Stimulated activated CD8-positive, alpha-beta memory T cell treated with anti-CD3 and anti-CD28 coated beads, Interleukin-15, amount 100 ng/mL, for 48 hours (primary cell): ENCODE measurements at regions not wholly inside any gene's neighbourhood (a gene's known extent, or its start where the extent isn't known, plus 50 kb on each side); places are given as distances from the start of the nearest gene placed in this dataset.
A peak's percentile ranks its signal among the peaks of the same experiment; 100 is the strongest.
"Not testable (repeated sequence)": the region's sequence is repeated elsewhere in the genome, so short reads cannot be mapped to it uniquely, and the experiment has no call there.

ENCODE experiments used
- DNase-seq, 2 donors: peaks; one replicate each; pipeline ENCODE4 v3.0.0-alpha.2; 2020; ENCODE audit warnings: low read depth in 2 of 2

DNA sequence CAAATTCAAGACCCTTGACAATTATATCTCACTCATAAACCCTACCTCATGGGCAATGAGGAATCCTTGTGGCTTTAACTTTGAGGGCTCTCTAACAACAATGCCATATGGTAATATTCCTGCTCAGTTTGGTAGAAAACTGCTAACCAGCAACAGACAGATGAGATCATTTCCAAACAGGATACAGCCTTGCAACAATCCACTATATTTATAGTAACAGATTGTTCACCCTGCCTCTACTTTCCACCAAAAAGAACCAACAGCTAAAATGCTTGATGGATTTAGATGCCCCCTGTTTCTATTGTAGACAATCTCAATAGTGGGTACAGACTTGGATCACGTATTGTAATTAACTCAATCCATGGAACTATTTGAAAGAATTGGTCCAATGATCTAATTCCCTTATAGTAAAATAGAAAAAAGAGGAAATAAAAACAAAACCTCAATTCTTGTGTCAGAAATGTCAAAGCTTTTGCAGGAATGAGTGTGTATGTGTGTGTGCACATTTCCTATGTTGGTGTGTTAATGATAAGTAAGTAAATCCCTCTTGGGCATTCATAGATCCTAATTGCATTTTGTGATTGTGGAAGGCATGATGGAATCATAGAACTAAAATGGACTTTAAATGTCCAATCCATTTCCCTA, 100.0 kb upstream of the EDEM3 start:
- no peak for DNase-seq

DNA sequence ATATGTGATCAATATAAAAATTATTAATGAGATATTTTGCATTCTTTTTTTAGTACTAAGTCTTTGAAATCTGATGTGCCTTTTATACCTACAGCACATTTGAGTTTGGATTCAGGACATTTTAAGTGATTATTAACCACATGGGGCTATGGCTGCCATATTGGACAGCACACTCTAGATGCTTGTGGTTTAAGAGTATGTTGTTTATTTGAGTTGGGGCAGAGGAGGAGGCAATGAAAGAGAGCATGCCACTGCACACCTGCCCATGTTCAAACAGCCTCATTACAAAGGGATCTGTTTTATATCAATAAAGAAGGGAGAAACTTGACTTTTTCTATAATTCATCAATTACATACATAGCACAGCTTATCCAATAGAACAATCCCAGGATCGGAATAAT, 99.4 kb upstream of the EDEM3 start:
- DNase-seq, result no peak

DNA sequence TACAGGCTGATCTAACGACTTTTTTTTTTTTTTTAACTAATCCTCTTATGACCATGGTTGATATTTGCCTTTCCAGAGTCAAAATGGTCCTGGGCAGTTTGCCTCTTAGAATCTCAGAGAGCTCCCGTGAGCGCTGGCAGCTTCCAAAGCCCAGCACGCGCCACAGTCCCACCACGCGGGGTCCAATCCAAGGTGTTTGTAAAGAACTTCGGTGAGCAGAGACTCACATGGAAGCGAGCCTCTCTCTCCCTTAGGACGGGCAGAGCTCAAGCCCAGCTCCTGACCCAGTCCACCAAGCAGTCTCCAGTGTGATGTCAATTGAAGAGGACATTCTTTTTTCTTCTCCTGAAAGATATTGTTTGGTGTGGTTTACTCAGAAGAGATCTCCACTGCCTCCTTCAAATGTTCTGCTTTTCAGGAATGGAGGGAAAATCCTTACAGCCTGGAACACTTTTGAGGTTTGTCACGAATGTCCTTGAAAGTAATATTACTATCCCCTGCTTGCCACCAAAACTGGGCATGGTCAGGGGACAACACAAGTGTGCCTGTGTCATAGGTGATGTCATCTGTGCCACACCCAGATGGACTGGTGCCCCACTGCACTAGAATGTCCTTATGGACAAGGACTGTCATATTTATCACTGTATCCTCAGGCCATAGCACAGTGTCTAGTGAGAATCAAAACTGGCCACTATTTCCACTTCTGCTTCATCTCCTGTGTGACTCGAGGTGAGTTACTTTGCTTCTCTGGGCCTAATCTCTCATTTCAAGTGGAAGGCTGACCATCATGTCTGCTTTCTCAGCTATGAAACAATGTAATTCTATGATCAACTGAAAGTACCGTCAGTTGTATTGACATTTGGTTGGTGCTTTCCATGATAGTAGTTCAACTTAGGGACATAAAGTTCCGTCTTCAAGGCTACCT, 97.4 kb upstream of the EDEM3 start:
- DNase-seq, result no peak

DNA sequence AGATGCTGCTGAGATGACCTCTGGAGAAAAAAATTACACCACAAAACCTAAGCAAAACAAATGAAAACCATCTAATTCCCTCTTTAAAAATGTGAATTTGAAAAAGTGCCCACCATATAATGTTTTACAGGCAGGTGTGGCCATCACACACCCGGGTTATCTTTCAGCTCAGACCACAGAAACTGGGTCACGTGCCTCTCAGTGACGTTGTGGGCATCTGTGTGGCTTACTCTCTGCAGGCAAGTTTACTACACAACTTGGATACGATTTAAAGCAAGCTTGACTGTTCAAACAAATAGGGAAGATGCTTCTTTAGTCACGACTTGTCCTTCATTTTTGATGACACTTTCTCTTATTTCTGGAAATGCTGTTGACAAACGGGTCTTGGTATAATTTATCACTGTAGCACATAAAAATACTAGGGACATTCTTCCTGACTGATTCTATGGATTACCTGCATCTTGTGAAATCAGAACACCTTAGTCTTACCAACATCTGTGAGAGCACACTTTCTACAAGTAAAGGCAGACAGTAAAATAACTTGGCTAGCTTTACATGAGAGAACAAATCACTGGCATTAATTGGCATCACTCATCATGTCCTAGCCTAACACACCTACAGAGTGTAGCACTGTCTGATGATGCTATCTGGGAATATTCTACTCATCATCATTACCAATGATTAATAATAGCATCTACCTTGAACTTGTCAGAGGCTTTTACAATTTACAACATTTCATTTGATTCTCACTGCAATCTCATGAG, 89.3 kb upstream of the EDEM3 start:
- DNase-seq, result peak; percentile 52 to 57

DNA sequence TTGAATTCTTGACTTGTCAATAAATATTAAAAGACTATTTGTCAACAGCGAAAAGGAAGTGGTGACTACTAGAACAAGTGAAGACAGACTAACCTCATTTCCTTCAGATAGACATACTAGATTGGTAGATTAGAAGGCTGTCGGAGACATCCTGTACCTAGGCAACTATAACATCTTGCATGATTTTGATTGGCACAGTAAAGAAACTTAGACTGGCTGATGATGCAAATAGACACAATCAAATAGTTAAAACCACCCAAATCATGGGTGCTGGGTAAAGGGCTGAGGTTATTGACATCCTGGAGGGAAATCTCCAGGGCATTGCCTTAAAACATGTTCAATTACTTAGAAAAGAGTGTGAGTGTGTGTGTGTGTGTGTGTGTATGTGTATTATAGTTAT, 85.9 kb upstream of the EDEM3 start:
- no peak for DNase-seq

DNA sequence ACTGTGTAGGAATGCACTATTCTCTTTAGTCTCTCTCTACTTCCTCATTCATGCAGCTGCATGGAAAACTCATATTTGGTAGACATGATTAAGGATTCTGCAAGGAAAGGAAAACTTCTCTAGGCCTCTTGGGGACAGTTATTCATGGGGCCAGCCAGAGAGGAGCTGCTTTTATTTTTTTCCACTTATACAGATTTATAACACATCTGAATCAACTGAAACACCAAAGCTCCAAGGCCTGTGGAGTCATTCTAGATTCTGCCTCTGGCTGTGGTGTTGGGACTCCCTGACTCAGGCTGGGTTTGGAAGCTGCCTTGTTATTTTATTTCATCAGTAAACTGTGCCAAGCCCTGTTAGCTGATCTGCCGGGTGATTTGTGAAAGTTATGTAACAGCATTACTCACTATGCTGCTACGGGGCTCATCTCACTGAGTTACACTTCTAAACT, 83.9 kb upstream of the EDEM3 start:
- no peak for DNase-seq

DNA sequence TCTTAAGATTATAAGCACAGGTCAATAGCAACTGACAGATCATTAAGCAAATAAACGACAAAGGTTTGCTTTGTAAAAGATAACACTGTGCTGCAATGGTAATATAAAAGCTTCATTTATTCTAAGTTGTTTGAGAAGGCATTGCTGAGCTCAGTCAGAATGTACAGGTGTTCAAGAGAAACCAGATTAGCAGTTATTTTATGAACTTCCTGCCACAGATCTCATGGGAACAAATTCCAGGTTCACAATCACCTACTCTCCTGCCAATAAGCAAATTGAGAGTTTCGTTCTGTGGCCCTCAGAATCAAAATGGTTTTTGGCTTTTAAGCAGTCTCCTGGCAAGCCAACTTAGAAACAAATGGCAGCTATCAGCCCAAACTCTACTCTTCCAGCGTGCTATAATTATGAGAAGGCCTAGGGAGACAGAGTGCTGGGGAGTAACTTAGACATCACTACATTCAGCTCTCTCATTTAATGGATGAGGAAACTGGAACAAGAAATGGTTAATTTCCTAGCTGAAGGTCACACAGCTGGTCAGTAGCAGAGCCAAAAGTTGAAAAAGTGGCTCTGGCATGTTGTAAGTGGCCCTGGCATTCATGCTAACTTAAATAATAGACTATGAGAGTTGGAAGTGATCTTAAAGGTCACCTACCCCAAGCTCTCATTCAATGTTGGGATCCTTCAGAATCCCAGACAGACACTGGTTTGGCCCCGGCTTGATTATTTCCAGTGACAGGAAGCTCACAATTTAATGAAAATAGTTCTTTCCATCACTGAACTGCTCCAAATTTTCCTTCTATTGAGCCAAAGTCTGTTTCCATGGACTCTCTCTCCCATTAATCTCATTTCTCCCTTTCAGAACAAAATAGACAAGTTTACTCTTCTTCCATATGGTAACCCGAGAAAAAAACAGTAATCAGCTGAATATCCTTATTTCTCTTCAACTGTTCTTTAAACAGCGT, 82.6 kb upstream of the EDEM3 start:
- DNase-seq, result no peak

DNA sequence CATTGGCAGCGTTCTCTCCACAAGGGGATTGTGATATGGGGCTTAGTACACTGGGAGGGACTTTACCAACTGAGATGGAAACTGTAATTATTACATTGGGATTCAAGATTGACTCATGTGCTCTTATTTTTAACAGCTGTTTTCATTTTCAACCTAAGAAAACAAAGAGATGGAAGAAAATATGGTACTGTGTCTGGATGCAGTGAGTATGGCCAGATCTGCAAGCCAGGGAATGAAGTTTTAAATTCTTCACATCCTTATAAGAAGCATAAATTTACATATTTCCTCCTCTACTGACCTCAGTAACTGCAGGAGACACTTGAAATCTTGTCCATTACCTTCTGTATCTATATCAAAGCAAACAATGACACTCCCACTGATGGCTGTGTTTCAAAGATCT, 81.5 kb upstream of the EDEM3 start:
- no peak for DNase-seq

DNA sequence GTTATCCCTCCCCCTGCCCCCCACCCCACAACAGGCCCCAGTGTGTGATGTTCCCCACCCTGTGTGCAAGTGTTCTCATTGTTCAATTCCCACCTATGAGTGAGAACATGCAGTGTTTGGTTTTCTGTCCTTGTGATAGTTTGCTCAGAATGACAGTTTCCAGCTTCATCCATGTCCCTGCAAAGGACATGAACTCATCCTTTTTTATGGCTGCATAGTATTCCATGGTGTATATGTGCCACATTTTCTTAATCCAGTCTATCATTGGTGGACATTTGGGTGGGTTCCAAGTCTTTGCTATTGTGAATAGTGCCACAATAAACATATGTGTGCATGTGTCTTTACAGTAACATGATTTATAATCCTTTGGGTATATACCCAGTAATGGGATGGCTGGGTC, 79.3 kb upstream of the EDEM3 start:
- not testable (repeated sequence) for DNase-seq

DNA sequence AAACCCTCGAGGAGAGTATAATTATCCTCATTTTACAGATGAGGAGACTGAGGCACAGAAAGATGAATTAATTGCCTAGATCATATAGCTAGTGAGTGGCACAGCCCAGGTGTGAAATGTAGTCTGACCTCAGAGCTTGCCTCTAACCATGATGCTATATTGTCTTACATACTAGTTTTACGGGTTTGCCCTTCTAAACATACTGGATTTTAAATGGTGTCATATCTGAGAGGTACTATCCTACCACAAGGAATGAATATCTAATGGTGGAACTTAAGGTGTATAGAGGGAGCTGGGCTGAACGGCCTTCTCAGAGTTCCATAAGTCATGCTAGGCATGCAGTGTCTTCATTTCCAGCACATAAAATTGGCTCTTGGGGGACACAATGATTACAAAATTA, 77.9 kb upstream of the EDEM3 start:
- DNase-seq, result no peak

DNA sequence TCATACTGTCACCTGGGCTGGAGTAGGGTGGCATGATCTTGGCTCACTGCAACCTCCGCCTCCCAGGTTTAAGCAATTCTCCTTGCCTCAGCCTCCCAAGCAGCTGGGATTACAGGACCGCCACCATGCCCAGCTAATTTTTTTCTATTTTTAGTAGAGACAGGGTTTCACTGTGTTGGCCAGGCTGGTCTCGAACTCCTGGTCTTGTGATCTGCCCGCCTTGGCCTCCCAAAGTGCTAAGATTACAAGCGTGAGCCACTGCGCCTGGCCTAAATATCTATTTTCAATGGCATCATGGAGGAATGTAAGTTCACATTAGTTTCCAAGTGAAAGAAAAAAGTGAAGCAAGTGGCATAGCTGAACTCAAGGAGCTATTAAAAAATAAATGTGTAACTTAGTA, 74.8 kb upstream of the EDEM3 start:
- not testable (repeated sequence) for DNase-seq

DNA sequence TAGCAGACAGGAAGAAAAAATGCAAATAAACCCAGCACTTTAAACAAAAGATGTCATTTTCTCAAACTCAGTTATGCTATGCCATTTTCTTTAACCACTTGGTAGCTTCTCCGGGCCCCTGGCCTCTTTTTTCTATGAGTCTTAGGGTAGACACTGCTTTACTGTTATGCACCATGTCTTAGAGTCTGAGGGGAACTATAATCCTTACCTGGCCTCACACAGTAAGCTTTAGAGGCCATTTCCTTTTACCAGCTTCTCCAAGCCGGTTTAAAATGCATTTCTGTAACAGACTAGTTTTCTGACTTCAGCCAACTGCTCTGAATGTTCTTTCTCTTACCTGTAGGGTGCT, 73.7 kb upstream of the EDEM3 start:
- no peak for DNase-seq

DNA sequence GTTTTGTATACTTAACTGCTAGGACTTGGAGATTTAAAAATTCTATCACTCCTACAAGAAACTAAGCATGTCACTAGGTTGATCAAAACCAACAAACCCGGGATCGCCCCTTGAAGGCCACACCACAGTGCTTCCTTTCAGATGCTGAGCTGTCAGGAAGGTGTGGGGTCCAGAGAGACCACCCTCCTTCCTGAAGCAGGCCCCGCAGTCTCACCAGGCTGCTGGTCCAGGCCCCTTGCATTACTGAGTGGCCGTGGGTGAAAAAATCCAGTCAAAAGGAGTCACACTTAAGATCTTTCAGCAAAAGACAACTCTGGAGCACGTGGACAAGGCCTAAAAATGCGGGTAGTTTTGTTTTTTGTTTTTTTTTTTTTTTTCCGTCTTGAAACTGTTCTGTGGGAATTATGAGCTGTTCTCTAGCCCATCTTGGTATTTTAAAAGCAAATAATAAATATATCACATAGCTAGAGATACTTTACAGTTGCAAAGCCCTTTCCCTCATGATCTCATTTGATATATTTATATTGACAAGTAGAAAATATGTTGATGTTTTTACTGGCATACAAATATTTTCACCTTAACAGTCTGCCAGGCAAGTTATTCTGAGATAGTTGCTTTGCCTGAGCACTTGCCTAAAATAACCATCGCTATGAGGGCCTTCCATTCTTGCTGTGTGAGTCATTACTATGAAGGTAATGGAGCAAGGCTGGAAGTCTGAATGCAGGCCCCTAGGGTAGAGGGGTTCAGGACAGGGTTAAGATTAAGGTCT, 73.1 kb upstream of the EDEM3 start:
- DNase-seq, result no peak

DNA sequence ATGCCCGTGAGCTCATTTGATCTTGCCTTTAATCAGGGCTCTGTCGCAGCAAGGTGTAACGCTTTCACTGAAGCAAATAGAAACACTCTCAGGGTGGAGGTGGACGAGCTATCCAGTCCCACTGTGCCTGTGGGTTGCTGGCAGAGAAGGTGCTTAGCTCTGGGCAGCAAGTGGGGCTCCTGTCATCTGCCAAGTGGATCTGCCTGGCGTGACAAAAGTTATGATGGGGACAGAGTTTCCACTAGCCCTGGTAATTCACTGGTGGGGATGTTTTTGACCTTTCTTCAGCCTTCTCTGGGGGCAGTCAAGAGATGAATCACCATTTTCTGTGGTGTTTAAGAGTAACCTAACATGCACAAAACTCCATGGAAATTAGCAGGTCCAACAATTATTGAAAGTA, 71.3 kb upstream of the EDEM3 start:
- DNase-seq, result no peak

DNA sequence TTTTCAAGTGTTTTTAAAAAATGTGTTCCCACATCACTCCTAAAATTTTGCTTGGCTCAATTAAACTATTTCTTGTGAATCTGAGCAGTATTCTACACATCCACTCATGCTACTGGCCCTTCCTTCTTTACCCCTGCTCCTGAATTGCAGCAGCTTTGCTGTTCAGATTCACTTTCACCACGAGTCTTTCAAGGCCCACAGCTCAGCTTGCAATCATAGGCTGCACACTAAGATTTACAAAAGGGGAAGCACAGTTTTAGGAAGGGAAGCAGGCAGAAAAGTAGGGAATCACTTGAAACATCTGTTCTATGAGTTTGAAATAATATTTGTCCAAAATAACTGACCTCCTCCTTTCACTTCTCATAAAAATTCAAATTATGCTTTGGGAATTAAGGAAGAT, 70.9 kb upstream of the EDEM3 start:
- no peak for DNase-seq

DNA sequence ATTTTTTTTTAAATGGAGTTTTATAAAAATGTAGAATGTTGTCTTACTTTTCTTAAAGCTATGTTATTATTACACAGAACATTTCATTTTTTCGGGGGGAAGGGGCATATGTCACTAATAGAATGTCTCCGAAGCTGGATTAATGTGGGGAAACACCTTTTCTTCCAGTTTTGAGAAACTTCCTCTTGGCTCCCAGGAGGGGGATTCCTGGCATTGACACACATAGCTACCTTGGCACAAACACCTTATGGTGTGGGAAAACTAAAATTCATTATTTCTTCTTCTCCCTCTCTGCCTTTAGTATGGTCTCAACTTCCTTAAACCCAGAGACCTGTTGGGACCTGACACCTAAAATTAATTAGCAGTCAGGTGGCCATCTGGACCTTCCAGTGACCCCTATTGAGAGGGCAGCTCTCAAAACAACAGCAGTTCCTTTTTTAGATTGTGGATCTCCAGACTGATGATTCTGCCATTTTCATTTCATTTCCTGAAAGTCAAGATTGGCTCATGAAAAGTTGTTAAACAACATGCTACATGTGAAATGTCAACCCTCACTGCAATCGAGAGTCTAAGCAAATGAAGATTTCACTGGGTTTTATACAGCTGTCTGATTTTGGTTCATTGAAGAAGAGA, 70.1 kb upstream of the EDEM3 start:
- DNase-seq, result no peak

DNA sequence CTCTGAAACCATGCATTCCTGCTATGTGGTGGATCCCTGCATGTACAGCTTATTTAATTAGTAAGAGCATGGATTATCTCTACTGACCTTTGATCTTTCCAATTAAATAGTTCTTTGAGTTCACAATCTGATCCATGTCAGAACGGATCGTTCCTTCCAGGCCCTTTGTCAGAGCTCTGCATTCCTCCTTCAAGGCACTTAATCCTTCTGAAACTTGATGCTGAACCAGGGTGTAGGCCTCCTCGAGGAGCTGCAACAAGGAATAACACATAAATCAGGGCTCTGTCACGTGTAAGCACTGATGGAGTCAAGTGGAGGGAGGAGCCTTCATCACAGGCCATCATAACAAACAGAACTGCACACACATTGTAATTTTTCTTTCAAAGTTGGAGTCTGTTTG, 68.4 kb upstream of the EDEM3 start:
- DNase-seq, result no peak

DNA sequence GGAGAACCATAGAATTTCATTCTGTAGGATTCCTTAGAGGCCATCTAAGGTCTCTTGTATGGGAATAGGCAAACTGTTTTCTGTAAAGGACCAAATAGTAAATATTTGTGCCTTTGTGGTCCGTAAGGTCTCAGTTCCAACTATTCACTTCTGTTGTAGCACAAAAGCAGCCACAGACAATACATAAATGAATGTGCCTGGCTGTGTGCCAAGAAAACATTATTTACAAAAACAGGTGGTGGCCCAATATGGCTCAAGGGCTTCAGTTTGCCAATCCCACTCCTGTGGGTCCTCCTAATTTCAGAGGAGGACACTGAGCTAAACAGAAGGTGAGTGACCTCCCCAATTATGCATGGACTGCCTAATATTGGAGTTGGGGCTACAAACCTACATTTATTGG, 67.6 kb upstream of the EDEM3 start:
- no peak for DNase-seq

DNA sequence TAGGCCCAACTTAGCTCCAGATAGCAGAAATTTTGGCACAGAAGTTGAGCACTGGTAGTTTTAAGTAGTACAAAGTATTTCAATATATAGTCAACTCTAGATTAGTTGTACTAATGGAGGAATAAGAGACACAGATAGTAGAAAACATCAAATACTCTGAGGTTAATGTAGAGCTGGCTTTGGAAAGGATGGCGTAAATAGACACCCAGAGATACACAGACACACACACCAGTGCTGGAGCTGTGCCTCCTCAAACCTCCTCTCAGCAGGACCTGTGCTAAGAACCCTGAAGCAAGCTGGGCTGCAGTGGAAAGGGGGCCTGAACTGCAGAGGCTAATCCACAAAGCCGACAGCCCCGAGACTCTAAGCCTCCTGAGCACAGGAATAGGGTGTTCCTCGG, 67.0 kb upstream of the EDEM3 start:
- no peak for DNase-seq

DNA sequence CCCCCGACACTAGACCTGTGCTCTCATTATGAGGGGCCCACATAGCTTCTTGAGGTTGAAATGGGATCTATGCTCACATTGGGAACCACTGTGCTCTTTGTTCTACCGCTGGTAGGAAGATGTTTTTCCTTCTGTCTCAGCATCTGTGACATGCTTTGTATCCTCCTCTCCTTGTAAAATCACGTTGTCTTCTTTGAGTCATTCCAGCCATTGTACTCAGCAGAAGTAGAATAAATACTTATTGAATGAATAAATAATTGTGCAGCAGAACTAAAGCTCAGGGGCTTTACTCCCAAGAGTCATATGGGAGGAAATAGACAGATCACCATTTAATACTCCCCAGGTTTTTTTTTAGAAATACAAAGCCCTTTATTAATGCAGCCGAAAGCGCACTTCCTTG, 66.3 kb upstream of the EDEM3 start:
- no peak for DNase-seq
